GM21367 (cell line): ENCODE measurements at regions not wholly inside any gene's neighbourhood (a gene's known extent, or its start where the extent isn't known, plus 50 kb on each side); places are given as distances from the start of the nearest gene placed in this dataset.

Experiments
- ATAC-seq: cut with Tn5 transposase; IDR thresholded peaks from one replicate; pipeline ENCODE4 v1.9.1; 2021; ENCODE audit not compliant: unreplicated experiment

DNA sequence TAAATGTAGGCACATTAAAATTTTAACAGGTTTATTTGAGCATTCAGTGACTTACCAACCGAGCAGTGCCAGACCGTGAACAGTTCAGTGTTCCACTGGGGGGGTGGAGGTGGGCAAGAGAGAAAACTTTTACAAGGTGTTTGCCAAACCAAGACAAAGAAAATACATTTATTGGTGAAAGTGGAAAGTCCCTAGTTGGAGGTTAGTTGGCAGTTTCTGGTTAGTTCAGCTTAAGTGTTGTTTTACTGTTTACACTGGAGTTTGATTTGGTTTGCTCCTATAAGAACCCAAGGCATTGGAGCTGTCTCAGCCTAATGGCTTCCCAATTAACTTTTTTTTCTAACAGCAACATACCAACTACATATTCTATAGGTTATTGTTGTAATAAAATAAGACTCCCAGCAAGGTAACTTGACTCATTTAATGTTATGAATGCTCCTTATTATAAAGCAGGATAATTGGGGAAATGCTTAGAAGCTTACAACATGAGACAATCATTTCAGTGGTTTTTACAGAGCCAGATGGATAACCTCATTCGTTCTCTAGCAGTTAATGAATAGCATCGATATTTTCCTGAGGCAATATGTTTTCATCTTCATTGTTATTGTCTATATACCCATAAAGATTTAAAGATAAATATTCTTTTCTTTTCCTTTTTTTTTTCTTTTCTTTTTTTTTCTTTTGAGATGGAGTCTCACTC is 115.8 kb downstream of the ETNK1 start:
- no peak for ATAC-seq

DNA sequence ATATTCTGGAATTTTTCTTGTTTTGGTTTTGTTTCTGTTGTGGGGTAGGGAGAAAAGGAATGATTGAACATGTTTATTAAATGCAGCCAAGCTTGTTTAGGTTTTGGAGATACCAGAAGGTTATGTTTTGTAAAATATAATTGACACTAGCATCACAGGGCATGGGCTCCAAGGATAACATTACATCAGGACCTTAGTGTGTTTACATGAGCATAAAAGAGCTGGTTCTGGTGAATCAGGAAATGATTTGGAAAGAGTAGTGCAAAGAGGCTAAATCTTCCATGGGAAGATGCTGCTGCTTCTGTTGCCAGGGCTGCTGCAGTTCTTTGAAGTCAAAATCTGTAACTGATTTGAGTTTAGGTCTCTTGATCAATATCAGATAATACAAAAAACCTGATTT is 118.7 kb downstream of the ETNK1 start:
- ATAC-seq = no peak

DNA sequence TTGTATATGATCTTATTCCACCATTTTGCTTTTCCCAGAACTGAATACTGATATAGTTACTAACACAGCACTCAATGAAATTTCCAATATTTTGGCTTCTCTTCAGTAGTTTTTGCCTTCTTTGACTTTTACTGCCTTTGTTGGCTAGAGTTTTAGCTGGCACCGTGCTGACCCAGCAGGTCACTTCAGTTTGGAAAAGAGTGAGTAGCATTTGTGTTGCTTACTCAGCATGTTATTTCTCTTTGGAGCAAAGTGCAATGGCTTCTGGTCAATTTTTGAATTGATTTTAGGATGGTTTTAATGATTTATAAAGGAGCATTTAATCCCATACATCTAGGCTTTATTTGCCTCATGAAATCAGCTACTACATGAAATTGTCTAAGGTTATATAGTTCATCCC is 119.2 kb downstream of the ETNK1 start:
- ATAC-seq = no peak

DNA sequence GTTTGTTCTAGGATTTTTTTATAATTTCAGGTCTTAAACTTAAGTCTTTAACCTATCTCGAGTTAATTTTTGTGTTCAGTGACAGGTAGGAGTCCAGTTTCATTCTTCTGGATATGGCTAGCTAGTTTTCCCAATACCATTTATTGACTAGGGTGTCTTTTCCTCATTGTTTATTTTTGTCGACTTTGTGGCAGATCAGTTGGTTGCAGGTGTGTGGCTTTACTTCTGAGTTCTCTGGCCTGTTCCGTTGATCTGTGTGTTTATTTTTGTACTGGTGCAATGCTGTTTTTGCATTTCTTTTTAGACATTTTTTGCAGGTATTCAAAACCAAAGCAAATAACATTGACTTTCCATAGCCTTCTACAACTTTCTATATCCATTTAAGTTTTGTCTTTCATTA is 121.7 kb downstream of the ETNK1 start:
- ATAC-seq = no peak

DNA sequence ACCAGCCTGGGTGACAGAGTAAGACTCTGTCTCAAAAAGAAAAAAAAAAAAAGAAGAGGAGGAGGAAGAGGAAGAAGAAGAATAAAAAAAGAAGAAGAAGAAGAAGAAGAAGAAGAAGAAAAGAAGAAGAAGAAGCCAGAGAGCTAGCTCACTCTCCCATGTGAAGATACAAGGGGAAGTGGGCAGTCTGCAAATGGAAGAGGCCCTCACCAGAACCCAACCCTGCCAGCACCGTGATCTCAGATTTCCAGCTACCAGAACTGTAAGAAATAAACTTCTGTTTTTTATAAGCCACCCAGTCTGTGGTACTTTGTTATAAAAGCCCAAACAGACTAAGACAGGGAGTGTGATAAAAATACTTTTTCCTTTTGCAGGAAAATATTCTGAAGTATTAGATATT is 130.7 kb downstream of the ETNK1 start:
- no peak for ATAC-seq

DNA sequence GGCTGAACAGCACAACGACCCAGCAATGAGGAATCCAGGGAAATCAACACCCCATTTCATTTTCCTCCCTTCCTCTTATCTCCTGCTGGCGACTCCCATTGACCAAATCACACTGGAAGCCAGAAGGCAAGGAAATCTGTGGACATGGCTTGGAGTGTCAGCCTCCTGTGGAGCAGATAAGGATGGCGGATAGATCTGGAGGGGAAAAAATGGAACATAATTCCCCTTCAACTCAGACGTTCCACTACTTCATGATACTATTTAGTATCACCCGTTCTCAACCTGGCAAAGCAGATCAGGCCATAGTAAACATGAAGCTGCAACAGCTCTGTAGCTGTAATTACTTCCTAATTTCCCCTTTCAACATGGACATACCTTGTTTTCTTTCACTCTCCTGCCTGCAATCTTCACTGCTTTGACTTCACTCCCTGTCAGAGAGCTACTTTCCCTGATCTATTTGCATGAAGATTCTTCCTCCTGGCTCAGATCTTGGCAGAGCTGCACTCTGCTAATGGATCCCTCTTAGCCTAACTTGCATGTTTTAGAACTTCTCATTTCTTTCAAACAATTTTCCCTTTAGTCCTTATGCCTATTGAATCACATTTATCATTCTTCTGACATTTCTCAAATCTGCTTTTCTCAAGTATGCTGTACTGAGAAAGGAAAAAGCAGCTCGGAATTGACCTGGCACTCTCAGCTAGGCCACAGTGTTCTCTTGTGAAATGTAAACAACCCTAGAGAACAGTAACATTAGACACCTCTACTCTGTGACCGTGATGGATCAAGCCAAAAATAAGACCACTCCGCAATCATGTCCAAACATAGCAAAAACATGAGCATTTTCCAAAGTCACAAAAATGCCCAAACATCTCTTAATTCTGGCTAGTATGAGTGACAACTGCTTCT is 135.1 kb downstream of the ETNK1 start:
- ATAC-seq = no peak

DNA sequence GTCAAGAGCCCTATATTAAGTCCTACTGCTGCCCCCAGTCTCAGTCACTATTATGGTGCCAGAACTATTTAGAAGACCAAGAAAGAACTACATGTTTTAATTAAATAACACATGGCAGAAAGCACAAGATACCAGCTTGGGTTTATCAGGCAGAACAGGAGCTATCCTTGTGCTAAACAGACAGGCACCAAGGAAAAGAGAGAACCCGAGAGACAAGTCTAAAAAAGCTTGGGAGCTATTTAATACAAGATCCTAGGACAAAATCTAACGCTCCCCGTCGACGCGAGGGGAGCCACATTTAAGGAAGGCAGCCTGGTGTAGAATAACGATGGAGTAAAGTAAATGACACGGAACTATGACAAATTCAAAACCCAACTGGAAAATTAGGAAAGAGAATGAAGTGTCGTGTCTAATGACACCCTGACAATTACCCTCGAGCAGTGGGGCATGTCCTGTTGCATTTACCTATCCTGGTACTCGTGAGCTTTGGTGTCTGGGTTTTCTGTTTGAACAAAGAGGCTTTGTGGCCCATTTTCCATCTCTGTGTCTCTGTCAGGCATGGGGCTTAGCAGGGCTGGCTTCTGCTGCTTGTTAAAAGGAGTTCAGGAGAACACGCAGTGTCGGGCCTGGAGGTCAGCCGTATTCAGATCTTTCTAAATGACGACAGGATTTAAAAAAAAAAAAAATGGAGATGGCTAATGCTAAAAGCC is 140.6 kb downstream of the ETNK1 start:
- no peak for ATAC-seq

DNA sequence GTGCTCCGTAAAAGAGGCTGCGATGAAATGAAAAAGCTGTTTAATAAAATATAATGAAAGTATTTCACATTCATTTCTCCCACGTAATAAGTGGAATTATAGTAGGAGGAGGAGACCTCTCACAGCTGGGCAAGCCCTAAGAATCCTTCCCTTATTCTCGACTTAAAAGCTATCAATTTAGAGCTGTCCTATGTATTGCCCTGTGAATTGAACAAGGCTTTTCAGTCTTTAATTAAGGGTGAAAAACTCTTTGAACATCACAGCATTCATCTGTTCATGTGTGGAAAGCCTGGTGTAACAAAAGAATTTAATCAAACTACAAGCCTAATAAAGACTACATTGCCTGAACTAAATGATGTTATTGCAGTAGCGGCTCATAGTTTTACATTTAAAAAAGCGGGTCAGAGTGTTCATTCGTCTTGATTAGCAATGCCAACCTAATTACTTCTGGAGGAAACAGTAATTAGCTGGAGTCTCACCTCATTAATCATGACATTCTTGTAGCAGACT is 142.0 kb downstream of the ETNK1 start:
- ATAC-seq = no peak

DNA sequence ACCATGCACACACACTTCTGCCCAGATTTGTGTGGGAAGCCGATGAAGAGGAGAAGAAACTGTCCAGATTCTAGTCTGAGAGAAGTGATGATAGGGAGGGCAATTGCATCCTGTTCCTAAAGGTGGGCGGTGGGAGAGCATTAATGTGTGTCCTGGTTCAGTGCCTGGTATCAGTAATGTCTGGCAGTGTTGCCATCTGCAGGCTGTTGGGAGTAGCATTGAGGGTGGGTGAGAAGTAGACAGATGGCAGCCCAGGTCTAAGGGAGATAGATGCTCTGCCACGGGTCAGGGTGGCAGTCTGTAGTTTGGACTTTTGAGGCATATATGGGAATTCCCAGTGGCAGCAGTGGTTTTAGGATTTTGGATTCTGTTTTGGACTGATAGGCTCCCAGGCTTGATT is 156.4 kb downstream of the ETNK1 start:
- ATAC-seq = no peak

DNA sequence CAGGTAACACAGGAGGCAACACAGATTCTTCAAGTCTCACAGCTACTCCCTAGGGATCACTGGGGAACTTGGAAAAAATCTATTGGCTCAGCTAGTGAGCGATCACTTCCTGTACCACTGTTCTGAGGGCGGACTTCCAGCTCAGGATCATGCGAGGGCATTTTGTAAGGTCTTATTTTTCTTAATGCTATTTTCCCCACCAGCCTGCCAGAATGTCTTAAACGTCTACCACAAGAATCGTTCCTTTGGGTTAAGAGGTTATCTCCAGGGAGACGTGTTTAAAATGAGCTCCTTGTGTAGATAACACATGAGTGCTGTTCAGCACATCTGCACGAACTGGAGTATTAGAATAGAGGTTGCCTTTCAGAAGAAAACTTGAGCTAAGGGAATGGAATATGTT is 162.6 kb downstream of the ETNK1 start:
- ATAC-seq = no peak

DNA sequence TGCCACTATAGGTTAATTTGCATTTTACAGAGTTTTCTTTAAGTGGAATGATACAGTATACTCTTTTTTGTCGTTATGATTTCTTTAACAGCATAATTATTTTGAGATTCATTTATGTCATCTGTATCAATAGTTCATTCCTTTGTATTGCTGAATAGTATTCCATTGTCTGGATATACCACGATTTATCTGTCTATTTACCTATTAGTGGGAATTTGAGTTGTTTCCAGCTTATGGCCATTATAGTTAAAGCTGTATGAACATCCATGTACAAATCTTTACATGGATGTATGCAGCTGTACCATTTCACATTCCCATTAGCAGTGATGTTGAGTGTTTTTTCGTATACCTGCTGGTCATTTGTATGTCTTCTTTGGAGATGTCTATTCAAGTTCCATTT is 163.9 kb downstream of the ETNK1 start:
- no peak for ATAC-seq

DNA sequence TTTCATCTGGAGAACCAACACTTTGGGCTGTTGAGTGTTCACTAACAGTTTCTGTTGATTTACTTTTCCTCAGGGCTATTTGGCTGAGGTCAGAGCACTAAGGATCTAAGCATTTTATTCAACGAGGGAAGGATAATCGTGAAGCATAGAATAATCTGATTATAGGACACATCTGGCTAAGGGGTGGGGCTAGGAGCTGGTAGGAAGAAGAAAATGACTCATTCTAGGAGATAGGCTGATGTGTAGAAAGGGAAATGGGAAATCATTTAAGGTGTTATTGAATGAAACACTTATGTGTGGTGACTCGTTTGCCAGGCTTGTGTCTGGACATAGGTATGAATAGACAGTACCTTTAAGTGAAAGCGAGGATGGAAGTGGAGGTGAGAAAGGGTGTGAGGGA is 167.2 kb downstream of the ETNK1 start:
- ATAC-seq = no peak

DNA sequence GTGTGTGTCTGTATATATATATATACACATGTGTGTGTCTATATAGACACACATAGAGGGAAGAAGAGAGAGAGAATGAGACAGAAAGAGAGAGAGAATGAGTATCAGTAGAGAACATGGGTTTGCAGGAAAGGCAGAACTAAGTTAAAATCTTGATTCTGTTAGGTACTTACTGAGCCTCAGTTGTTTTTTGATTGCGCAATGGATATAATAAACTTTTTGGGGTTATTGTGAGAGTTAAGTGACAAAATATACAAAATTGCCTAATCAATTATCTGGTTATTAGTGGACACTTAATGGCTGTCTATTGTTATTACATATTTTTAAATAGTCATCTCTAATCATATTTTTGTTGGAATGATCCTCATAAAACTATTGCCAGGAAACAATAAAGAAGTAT is 169.0 kb downstream of the ETNK1 start:
- no peak for ATAC-seq

DNA sequence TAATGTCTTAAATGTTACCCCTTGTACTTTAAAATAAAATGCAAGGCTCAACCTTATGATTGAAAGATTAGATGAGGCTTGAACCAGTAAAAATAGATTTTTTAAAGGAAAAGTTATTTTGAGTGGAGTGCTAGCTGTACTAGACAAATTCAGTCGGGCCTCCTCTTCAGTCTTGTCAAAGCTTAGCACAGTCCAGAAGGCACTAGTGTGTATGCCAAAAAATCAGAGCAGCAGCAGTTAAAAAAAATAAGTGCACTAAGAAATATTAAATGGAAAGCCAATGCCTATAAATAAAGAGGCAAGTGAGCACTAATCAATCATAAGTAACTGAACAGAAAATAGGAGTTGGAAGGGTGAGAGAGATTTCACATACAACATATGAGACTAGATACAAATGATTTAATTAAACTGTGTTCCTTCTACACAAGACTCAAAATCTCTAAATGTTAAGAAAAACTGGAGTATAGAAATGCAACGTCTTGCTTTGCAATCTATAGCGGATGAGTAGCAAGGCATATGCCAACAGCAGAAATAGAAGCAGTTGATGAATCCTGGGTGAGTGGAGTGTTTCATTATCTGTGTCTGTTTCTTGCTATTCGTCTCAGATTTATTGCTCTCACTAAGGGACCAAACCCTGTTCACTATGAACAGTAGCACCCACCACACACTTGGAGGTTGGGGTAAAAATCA is 172.1 kb downstream of the ETNK1 start:
- ATAC-seq = no peak

DNA sequence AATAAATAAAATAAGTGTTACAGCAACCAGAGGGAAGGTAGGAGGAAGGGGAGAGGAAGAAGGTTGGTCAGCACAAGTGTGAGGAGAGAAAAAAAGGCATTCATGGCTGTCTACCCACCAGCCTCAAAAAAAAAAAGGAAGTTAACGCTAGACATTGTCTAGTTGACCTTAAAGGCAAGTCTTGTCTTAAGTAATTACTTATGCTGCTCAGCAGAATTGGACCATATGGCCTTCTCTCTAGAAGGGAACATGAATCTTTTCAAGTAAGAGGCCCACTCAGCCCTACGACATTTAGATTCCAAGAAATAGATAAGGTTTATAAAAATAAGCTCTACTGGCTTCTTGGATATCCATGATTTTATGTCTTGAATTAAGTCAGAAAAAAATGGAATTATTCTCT is 172.7 kb downstream of the ETNK1 start:
- no peak for ATAC-seq

DNA sequence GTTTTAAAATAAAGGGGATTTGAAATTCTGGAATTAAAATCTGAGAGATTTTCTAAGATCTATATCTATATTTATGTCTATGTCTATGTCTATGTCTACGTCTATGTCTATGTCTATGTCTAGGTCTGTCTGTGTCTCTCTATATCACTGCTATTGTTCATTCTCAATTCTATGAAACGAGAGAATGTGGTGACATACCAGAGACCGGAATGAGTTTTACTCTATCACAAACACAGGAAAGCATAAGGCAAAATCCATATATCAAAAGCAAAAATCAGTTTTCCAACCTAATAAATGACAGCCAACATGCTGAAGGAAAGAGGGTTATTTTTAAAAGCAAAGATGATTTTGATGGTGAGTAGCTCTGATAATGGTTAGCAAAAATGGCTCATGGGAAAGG is 173.1 kb downstream of the ETNK1 start:
- ATAC-seq = no peak

DNA sequence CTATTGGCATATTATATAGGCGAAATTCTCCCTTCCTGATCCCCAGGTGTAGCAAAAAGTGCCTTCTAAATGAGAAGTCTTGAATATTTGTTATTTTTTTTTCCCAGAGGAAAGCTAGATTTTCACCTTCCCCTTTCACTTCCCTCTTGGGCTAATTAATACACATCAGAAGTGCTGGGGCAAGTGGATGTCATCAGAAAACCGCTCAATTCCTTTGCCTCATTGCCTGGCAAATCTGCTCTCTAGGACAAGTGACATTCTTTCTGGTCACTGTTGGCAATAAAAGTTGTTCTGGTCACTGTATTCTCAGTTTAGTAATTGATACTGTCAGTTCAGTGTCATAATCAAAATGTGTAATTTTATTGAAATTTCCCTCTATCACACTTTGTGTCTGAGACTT is 174.5 kb downstream of the ETNK1 start:
- no peak for ATAC-seq

DNA sequence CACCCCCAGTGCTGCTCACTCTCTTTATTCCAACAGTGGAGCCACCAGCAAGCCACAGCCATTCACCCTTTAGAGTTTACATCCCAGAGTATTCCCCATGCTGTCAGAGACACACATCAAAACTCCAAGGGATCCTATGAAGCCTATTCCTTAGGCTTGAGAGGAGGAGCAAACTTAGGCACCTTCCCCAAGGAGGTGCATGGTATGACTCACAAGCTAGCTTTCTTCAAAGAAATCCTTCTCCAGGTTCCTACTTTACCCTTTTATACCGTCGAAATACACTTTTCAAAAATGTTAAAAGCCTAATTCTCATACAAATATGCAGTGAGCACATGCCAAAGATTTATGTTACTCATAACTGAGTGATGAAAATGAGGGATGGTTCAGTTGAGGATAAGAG is 175.4 kb downstream of the ETNK1 start:
- no peak for ATAC-seq

DNA sequence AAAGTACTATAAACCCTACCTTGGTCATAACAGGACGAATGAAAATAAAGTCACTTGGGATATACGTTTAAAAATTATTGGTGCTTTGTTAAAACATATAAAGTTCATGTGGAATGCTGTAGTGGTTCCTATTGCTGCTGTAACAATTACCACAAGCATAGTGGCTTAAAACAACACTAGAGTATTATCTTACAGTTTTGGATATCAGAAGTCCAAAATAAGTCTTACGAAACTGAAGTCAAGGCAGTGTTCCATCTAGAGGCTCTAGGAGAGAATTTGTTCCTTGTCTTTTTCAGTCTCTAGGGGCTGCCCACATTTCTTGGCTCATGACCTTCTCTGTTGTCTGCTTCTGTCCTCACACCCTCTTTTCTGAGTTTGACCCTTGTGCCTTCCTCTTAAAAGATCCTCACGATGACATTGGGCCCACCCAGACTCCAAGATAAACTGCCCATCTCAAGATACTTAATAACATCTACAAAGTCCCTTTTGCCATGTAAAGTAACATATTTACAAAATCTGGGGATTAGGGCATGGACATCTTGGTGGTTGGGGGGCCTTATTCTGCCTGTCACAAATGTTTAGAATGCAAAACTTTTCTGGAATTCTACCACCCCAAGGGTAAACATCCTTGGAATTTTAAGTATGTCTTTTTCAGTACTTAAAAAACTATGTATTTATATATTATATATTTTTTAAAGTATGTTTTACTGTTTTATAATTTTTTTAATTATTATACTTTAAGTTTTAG is 178.1 kb downstream of the ETNK1 start:
- ATAC-seq = no peak

DNA sequence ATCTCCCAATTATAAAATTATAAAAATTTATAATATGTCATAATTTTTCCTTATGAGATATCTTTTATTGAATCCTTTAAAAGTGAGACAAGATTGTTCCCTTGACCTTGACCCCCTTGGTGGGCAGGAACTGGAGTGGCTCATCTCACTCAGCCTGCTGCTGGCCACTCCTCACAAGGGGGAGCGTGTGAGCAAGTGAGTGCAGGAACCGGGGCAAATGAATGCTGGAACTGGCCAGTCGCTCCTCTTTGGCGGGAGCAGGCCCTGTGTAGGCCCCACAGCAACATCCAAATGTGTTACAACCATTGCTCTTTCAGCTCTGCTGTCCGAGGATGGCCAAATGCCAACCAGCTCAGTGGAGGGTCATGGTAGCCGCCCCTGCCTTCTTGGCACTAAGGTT is 178.8 kb downstream of the ETNK1 start:
- ATAC-seq = no peak
